GM12875 (cell line): ENCODE measurements at regions not wholly inside any gene's neighbourhood (a gene's known extent, or its start where the extent isn't known, plus 50 kb on each side); places are given as distances from the start of the nearest gene placed in this dataset.
"Not testable (repeated sequence)": the region's sequence is repeated elsewhere in the genome, so short reads cannot be mapped to it uniquely, and the experiment has no call there.

Experiments
- H3K4me3 ChIP-seq: one replicate; pipeline ENCODE4 v1.5.1; 2011; ENCODE audit warnings: low read depth, low read length, control low read depth
- CTCF ChIP-seq: IDR thresholded peaks from 2 replicates; pipeline ENCODE4 v1.5.1; 2011; ENCODE audit warnings: low read depth, mild to moderate bottlenecking, control low read depth, inconsistent platforms, low read length, moderate library complexity, borderline replicate concordance; ENCODE audit not compliant: insufficient read depth

- H3K4me3 ChIP-seq = no peak overlapping the region
- no peak for TF ChIP-seq CTCF
These were observed 699.1 kb downstream of the FAM181B start for GRCh38 chr11:82034527-82034926.

GRCh38 chr11:82027335-82027734 lies 706.3 kb downstream of the FAM181B start:
- not testable (repeated sequence) for H3K4me3 ChIP-seq

- no peak overlapping the region for H3K4me3 ChIP-seq
- TF ChIP-seq CTCF = no peak
These were observed 708.9 kb downstream of the FAM181B start for GRCh38 chr11:82024760-82025159.

GRCh38 chr11:82012276-82012675 lies 721.4 kb downstream of the FAM181B start:
- no peak for TF ChIP-seq CTCF
- H3K4me3 ChIP-seq = no peak overlapping the region

GRCh38 chr11:82009133-82009532 lies 724.5 kb downstream of the FAM181B start:
- H3K4me3 ChIP-seq = no peak overlapping the region
- no peak for TF ChIP-seq CTCF

GRCh38 chr11:82007521-82007920 lies 726.1 kb downstream of the FAM181B start:
- TF ChIP-seq CTCF = no peak

GRCh38 chr11:82004537-82005213 lies 729.0 kb downstream of the FAM181B start:
- no peak overlapping the region for H3K4me3 ChIP-seq
- TF ChIP-seq CTCF = no peak

More at GRCh38 chr11:82007521-82007920, 726.1 kb downstream of the FAM181B start:
- H3K4me3 ChIP-seq = no peak overlapping the region
